CD1c-positive myeloid dendritic cell (primary cell): ENCODE measurements at regions not wholly inside any gene's neighbourhood (a gene's known extent, or its start where the extent isn't known, plus 50 kb on each side); places are given as distances from the start of the nearest gene placed in this dataset.
A peak's percentile ranks its signal among the peaks of the same experiment; 100 is the strongest.

ENCODE experiments used
- DNase-seq: peaks from one replicate; pipeline ENCODE4 v3.0.0-alpha.2; 2016; ENCODE audit errors: extremely low spot score

GRCh38 chr9:108193026-108193710, 662.6 kb downstream of the ACTL7B start:
- DNase-seq, result no peak

- DNase-seq, result peak; percentile 75
Measured at GRCh38 chr9:108191065-108191464, 664.7 kb downstream of the ACTL7B start.

GRCh38 chr9:108188976-108189375, 666.8 kb downstream of the ACTL7B start:
- no peak for DNase-seq

- no peak for DNase-seq
Measured at GRCh38 chr9:108188482-108188881, 667.3 kb downstream of the ACTL7B start.

- DNase-seq, result no peak
Measured at GRCh38 chr9:108186642-108187395, 669.0 kb downstream of the ACTL7B start.

GRCh38 chr9:108185613-108186012, 670.2 kb downstream of the ACTL7B start:
- no peak for DNase-seq

GRCh38 chr9:108184941-108185340, 670.8 kb downstream of the ACTL7B start:
- DNase-seq, result peak; percentile 31

- no peak for DNase-seq
Measured at GRCh38 chr9:108184009-108184408, 671.8 kb downstream of the ACTL7B start.

- DNase-seq, result peak; percentile 87
Measured at GRCh38 chr9:108182950-108183381, 672.8 kb downstream of the ACTL7B start.

GRCh38 chr9:108182270-108182669, 673.5 kb downstream of the ACTL7B start:
- no peak for DNase-seq

GRCh38 chr9:108181441-108181840, 674.3 kb downstream of the ACTL7B start:
- peak; percentile 57 for DNase-seq

GRCh38 chr9:108180541-108180940, 675.2 kb downstream of the ACTL7B start:
- no peak for DNase-seq

- no peak for DNase-seq
Measured at GRCh38 chr9:108178318-108178717, 677.5 kb downstream of the ACTL7B start.

GRCh38 chr9:108168236-108168850, 678.8 kb upstream of the KLF4 start:
- DNase-seq, result no peak

- DNase-seq, result no peak
Measured at GRCh38 chr9:108167136-108167900, 677.7 kb upstream of the KLF4 start.

GRCh38 chr9:108166519-108166918, 677.0 kb upstream of the KLF4 start:
- no peak for DNase-seq

- DNase-seq, result no peak
Measured at GRCh38 chr9:108163321-108164005, 673.9 kb upstream of the KLF4 start.

- no peak for DNase-seq
Measured at GRCh38 chr9:108162664-108163063, 673.1 kb upstream of the KLF4 start.

- no peak for DNase-seq
Measured at GRCh38 chr9:108161503-108161902, 671.9 kb upstream of the KLF4 start.

GRCh38 chr9:108160706-108161355, 671.3 kb upstream of the KLF4 start:
- DNase-seq, result no peak

GRCh38 chr9:108160039-108160438, 670.5 kb upstream of the KLF4 start:
- DNase-seq, result no peak
